H1 (cell line): ENCODE measurements at regions not wholly inside any gene's neighbourhood (a gene's known extent, or its start where the extent isn't known, plus 50 kb on each side); places are given as distances from the start of the nearest gene placed in this dataset.

Source experiments
- CTCF ChIA-PET: fragments of 300-600 bp; sonication (Branson Sonifier 250); formaldehyde crosslinking; loops from one replicate; lab custom pipeline; 2021; ENCODE audit not compliant: partially characterized antibody; lab: Charles Lee
- POLR2A ChIA-PET: fragments of 300-600 bp; sonication (Branson Sonifier 250); formaldehyde crosslinking; loops from one replicate; lab custom pipeline; 2021; ENCODE audit warnings: inconsistent platforms; ENCODE audit not compliant: partially characterized antibody; lab: Charles Lee
- DNase-seq, 2 experiments: peaks; one replicate each; pipeline versions ENCODE4 v3.0.0 to v3.0.0-alpha.2; 2010 to 2022; ENCODE audit warnings: low spot score in 2 of 2, low read depth in 1 of 2, mixed read lengths in 1 of 2
- FAIRE-seq: peaks from 2 replicates; lab custom pipeline; 2011; peaks lifted over from hg19 to GRCh38; lab: Jason Lieb, UNC
- H2AFZ ChIP-seq: 2 replicates; pipeline ENCODE4 v1.8.1; 2012; ENCODE audit warnings: low read length, inconsistent platforms
- H2AK5ac ChIP-seq: 2 replicates; pipeline ENCODE4 v1.6.1; 2013; ENCODE audit warnings: low read depth, low read length
- H2BK120ac ChIP-seq: replicated peaks from 2 replicates; pipeline ENCODE3; 2013; ENCODE audit warnings: low read depth, low read length, inconsistent platforms
- H2BK12ac ChIP-seq: 2 replicates; pipeline ENCODE4 v1.6.1; 2013; ENCODE audit warnings: low read depth, low read length
- H2BK15ac ChIP-seq: 2 replicates; pipeline ENCODE4 v1.6.1; 2013; ENCODE audit warnings: low read length
- H2BK20ac ChIP-seq: 2 replicates; pipeline ENCODE4 v1.6.1; 2013; ENCODE audit warnings: low read length
- H2BK5ac ChIP-seq: 2 replicates; pipeline ENCODE4 v1.6.1; 2013; ENCODE audit warnings: low read depth, low read length
- H3K14ac ChIP-seq: 2 replicates; pipeline ENCODE4 v1.6.1; 2013; ENCODE audit warnings: inconsistent platforms; ENCODE audit not compliant: insufficient read length
- H3K18ac ChIP-seq: 2 replicates; pipeline ENCODE4 v1.6.1; 2013; ENCODE audit warnings: low read length; ENCODE audit errors: extremely low read depth
- H3K23ac ChIP-seq: 2 replicates; pipeline ENCODE4 v1.6.1; 2013; ENCODE audit warnings: inconsistent platforms; ENCODE audit not compliant: insufficient read length
- H3K23me2 ChIP-seq: 2 replicates; pipeline ENCODE4 v1.6.1; 2013; ENCODE audit warnings: low read depth, low read length
- H3K27ac ChIP-seq: 2 replicates; pipeline ENCODE4 v1.6.1; 2011; ENCODE audit warnings: low read depth, low read length, inconsistent platforms
- H3K27me3 ChIP-seq, 4 experiments: replicated peaks in 1 of 4; 1 replicate in 1 of 4; 2 replicates in 3 of 4; pipeline versions ENCODE4 v1.6.1 to v1.8.1; 2011 to 2013; ENCODE audit warnings: low read length in 3 of 4, mild to moderate bottlenecking in 3 of 4, inconsistent platforms in 2 of 4, mixed read lengths in 2 of 4, moderate library complexity in 1 of 4; ENCODE audit not compliant: control insufficient read depth in 3 of 4, insufficient read depth in 3 of 4; ENCODE audit errors: extremely low read depth in 1 of 4
- H3K36me3 ChIP-seq, 4 experiments: 2 replicates each; pipeline versions ENCODE4 v1.6.1 to v1.8.1; 2011 to 2013; ENCODE audit warnings: mild to moderate bottlenecking in 4 of 4, low read length in 3 of 4, moderate library complexity in 2 of 4, control low read depth in 1 of 4, inconsistent platforms in 1 of 4; ENCODE audit not compliant: insufficient read depth in 4 of 4, control insufficient read depth in 2 of 4
- H3K4ac ChIP-seq: replicated peaks from 2 replicates; pipeline ENCODE3; 2013; ENCODE audit warnings: low read length, low read depth, mixed read lengths, inconsistent platforms; ENCODE audit not compliant: insufficient read length
- H3K4me1 ChIP-seq, 4 experiments: replicated peaks in 1 of 4; 1 replicate in 1 of 4; 2 replicates in 3 of 4; pipeline versions ENCODE4 v1.6.1 to v1.8.1; 2011 to 2013; ENCODE audit warnings: low read length in 3 of 4, inconsistent platforms in 2 of 4, mixed read lengths in 1 of 4; ENCODE audit not compliant: insufficient read depth in 4 of 4, control insufficient read depth in 3 of 4
- H3K4me2 ChIP-seq, 2 experiments: 2 replicates each; pipeline versions ENCODE4 v1.6.1 to v1.8.1; 2011 to 2013; ENCODE audit warnings: low read depth in 2 of 2, low read length in 2 of 2, control low read depth in 1 of 2, inconsistent platforms in 1 of 2, mild to moderate bottlenecking in 1 of 2; ENCODE audit not compliant: insufficient read depth in 1 of 2
- H3K4me3 ChIP-seq, 4 experiments: fragments of 200-600, 300-600 bp in 1 of 4; sonication (generic), shearing (Covaris generic), sonication (Bioruptor Twin) in 1 of 4; 2 replicates each; pipeline versions ENCODE4 v1.5.1 to v1.8.1; 2011 to 2016; ENCODE audit warnings: low read length in 4 of 4, low read depth in 3 of 4, control low read depth in 2 of 4, inconsistent platforms in 2 of 4, mild to moderate bottlenecking in 2 of 4, mixed read lengths in 1 of 4, moderate library complexity in 1 of 4; ENCODE audit not compliant: insufficient read depth in 2 of 4; ENCODE audit errors: extremely low read depth in 1 of 4
- H3K56ac ChIP-seq: replicated peaks from 2 replicates; pipeline ENCODE3; 2013; ENCODE audit warnings: low read depth, mild to moderate bottlenecking, mixed read lengths, low read length, inconsistent platforms; ENCODE audit not compliant: insufficient read length
- H3K79me1 ChIP-seq: 2 replicates; pipeline ENCODE4 v1.6.1; 2013; ENCODE audit warnings: low read depth, low read length, control low read depth
- H3K79me2 ChIP-seq, 2 experiments: 2 replicates each; pipeline versions ENCODE4 v1.6.1 to v1.8.1; 2012 to 2013; ENCODE audit warnings: low read length in 2 of 2, mild to moderate bottlenecking in 2 of 2, inconsistent platforms in 1 of 2; ENCODE audit not compliant: insufficient read depth in 2 of 2, control insufficient read depth in 1 of 2
- H3K9ac ChIP-seq, 4 experiments: replicated peaks in 1 of 4; 1 replicate in 1 of 4; 2 replicates in 3 of 4; pipeline versions ENCODE4 v1.6.1 to v1.8.1; 2011 to 2013; ENCODE audit warnings: low read depth in 3 of 4, low read length in 3 of 4, control low read depth in 2 of 4, mild to moderate bottlenecking in 2 of 4, moderate library complexity in 2 of 4, inconsistent platforms in 1 of 4; ENCODE audit errors: extremely low read depth in 1 of 4
- H3K9me3 ChIP-seq, 2 experiments: 2 replicates each; pipeline versions ENCODE4 v1.6.1 to v1.8.1; 2012 to 2013; ENCODE audit warnings: mild to moderate bottlenecking in 2 of 2, moderate library complexity in 2 of 2, control low read depth in 1 of 2, inconsistent platforms in 1 of 2, low read depth in 1 of 2, low read length in 1 of 2, mixed read lengths in 1 of 2; ENCODE audit not compliant: insufficient read depth in 2 of 2
- H4K20me1 ChIP-seq, 2 experiments: replicated peaks in 1 of 2; 2 replicates each; pipeline versions ENCODE3 to v1.8.1; 2011 to 2013; ENCODE audit warnings: inconsistent platforms in 2 of 2, low read length in 2 of 2, mild to moderate bottlenecking in 1 of 2; ENCODE audit not compliant: insufficient read depth in 2 of 2, control insufficient read depth in 1 of 2
- H4K5ac ChIP-seq: 2 replicates; pipeline ENCODE4 v1.6.1; 2013; ENCODE audit warnings: low read length, low read depth, mixed read lengths, inconsistent platforms; ENCODE audit not compliant: insufficient read length
- H4K8ac ChIP-seq: 2 replicates; pipeline ENCODE4 v1.8.0; 2013; ENCODE audit warnings: mild to moderate bottlenecking, moderate library complexity, low read length, inconsistent platforms; ENCODE audit not compliant: insufficient read depth; ENCODE audit errors: extremely low read depth
- H4K91ac ChIP-seq: replicated peaks from 2 replicates; pipeline ENCODE3; 2013; ENCODE audit warnings: low read length, mixed read lengths, inconsistent platforms; ENCODE audit not compliant: insufficient read length
- PHF8 ChIP-seq: fragments of 200-600 bp; sonication (generic); conservative IDR thresholded peaks from 2 replicates; pipeline ENCODE4 v1.7.1; 2012; ENCODE audit warnings: low read depth, mild to moderate bottlenecking, inconsistent platforms, low read length, moderate library complexity
- WGBS, 2 experiments: shearing (Covaris generic) in 1 of 2; methylation state at CpG; one replicate each; pipeline versions ENCODE4 v1.1.6 to v1.1.7; 2013 to 2015; ENCODE audit warnings: low lambda C conversion rate in 2 of 2, mixed read lengths in 2 of 2, inconsistent platforms in 1 of 2, low coverage in 1 of 2, missing lambda C conversion rate in 1 of 2; ENCODE audit not compliant: insufficient replicate concordance in 2 of 2, insufficient coverage in 1 of 2, insufficient read length in 1 of 2; ENCODE audit errors: extremely low coverage in 1 of 2, missing lambda C conversion rate in 1 of 2; 5-methylcytosine and 5-hydroxymethylcytosine counted together
- TF ChIP-seq, protein P1 (sequence below), 3 experiments: IDR thresholded peaks; 1 replicate in 2 of 3; 2 replicates in 1 of 3; pipeline versions ENCODE4 v1.5.1 to v1.6.1; 2011; ENCODE audit warnings: low read length in 3 of 3, mild to moderate bottlenecking in 3 of 3, inconsistent platforms in 2 of 3, low read depth in 1 of 3, moderate library complexity in 1 of 3; ENCODE audit not compliant: insufficient read depth in 1 of 3; ENCODE audit errors: control extremely low read depth in 1 of 3

DNA sequence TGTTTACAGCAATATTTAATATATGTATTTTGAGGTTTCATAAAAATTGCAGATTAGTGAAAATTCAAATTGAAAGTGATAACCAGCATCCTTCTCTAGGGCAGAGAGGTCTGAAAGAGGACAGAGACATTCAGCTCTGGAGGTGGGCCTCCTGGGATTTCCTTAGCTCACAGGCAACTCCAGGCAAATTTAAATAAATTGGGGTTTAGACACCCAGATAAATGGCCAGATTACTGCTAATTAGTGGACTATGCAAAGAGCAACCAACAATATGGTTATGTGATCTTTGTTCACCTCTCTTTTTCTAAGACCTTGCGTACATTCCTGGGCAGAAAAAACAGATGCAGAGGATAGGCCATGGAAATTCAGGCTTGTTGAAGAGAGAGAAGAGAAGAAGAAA, 1282.8 kb upstream of the ACVR2A start:
- Histone ChIP-seq H2BK12ac (no peak overlapping the region), H3K4me3 (no peak overlapping the region), H3K9me3 (peaks cover 0 to 1% of the 10 kb centered on the region in 2 experiments; a peak in 1 of 4 replicates), H2BK20ac (no peak overlapping the region; the same call in 1 of the 2 replicates), H3K79me1 (no peaks in the 10 kb centered on the region), H4K91ac (no peak overlapping the region), H3K4ac (no peak overlapping the region), H3K4me2 (no peak overlapping the region), H4K8ac (no peak overlapping the region), H3K4me1 (no peaks in the 10 kb centered on the region), H3K23me2 (no peaks in the 10 kb centered on the region), H3K27me3 (no peaks in the 10 kb centered on the region), H4K20me1 (no peaks in the 10 kb centered on the region), H2BK120ac (peak overlapping the region; percentile 83), H2BK5ac (no peak overlapping the region), H3K79me2 (no peaks in the 10 kb centered on the region), H3K9ac (no peak overlapping the region), H3K56ac (no peak overlapping the region), H3K18ac (no peak overlapping the region), H3K36me3 (no peaks in the 10 kb centered on the region), H2AFZ (no peak overlapping the region), H3K23ac (no peak overlapping the region), H4K5ac (no peak overlapping the region), H3K27ac (no peak overlapping the region), H3K14ac (no peak overlapping the region), H2BK15ac (no peak overlapping the region), H2AK5ac (no peak overlapping the region)
- POLR2A ChIA-PET, result interaction anchor here (0.6 to 1.8 kb wide), 4 partner anchors 18 to 156 kb away, joined by 3 to 18 read pairs (median 3); no protein-coding TSS in a partner anchor
- FAIRE-seq (no peak), DNase-seq (no peak)
- WGBS, 2 experiments, result 100% methylated on average over 1 of the region's 1 CpG; no CpG with 5 or more reads in 1 of the 2 experiments
- CTCF ChIA-PET, result interaction anchor here (0.7 kb wide), 1 partner anchor 816 kb away, joined by 4 read pairs; no protein-coding TSS in a partner anchor
- TF ChIP-seq PHF8, result no peak
- TF ChIP-seq, protein P1, sequence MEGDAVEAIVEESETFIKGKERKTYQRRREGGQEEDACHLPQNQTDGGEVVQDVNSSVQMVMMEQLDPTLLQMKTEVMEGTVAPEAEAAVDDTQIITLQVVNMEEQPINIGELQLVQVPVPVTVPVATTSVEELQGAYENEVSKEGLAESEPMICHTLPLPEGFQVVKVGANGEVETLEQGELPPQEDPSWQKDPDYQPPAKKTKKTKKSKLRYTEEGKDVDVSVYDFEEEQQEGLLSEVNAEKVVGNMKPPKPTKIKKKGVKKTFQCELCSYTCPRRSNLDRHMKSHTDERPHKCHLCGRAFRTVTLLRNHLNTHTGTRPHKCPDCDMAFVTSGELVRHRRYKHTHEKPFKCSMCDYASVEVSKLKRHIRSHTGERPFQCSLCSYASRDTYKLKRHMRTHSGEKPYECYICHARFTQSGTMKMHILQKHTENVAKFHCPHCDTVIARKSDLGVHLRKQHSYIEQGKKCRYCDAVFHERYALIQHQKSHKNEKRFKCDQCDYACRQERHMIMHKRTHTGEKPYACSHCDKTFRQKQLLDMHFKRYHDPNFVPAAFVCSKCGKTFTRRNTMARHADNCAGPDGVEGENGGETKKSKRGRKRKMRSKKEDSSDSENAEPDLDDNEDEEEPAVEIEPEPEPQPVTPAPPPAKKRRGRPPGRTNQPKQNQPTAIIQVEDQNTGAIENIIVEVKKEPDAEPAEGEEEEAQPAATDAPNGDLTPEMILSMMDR (IDR thresholded peaks at IDR 0.05; ENCODE audit: control extremely low read depth in 1 of 3, insufficient read depth in 1 of 3, low read depth in 1 of 3, low read length in 3 of 3), result no peak
